ENCODE measurements at regions not wholly inside any gene's neighbourhood (a gene's known extent, or its start where the extent isn't known, plus 50 kb on each side); places are given as distances from the start of the nearest gene placed in this dataset.
"Not testable (repeated sequence)": the region's sequence is repeated elsewhere in the genome, so short reads cannot be mapped to it uniquely, and the experiment has no call there.

- DNase-seq: no peak
These were observed 1899.8 kb upstream of the ACO1 start for GRCh38 chr9:30484690-30485089.

DNA sequence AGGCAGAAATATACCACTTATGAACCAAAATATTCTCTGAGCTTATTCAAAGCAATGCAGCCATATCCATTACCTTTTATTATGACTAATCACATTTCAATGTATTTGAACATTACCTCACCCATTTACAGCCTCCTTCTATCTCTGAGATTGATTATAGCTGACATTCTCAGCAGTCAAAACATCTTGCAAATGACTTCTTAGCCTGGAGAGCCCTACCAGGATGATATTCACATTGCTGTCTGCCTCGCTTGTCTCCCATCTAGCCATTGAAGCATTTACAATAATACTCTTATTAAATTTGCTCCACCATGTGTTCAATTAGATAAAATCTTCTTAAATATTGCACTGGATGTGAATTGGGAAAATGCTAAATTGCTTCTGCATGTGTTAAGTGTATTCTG, 1879.9 kb upstream of the ACO1 start:
- DNase-seq: no peak

GRCh38 chr9:30505311-30505710, 1879.1 kb upstream of the ACO1 start:
- no peak for DNase-seq

- no peak for DNase-seq
These were observed 1877.7 kb upstream of the ACO1 start for GRCh38 chr9:30506749-30507148.

DNA sequence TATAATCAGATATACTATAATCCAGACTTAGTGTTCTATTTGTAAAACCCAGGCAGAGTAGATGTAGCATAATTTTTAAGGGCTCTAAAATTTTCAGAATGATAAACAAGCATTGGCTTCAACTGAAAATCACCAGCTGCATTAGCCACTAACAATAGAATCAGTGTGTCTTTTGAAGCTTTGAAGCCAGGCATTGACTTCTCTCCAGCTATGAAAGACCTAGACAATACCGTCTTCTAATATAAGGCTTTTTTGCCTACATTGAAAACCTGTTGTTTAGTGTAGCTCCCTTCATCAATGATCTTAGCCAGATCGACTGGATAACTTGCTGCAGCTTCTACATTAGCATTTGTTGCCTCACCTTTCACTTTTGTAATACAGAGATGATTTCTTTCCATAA, 1877.3 kb upstream of the ACO1 start:
- DNase-seq: no peak

DNA sequence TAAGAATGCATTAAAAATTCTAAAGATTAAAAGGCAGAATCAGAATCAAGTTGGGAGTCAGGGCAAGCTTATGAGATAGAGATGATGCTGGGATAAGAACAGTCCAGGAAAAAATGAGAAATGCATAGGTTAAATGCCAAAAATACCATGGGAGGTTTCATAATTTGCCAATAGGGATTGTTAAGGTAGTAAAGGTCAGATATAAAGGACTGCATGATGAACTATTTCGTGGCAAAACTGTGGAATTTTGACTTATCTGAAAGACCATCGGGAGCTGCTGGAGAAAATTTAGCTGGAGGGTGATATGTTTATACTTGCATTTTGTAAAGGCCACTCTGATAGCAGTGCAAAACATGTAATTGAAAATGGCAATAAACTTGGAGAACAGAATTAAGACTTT, 1872.8 kb upstream of the ACO1 start:
- DNase-seq: no peak

GRCh38 chr9:30519166-30519565, 1865.3 kb upstream of the ACO1 start:
- DNase-seq: no peak

GRCh38 chr9:30519756-30520155, 1864.7 kb upstream of the ACO1 start:
- DNase-seq: no peak

- DNase-seq: no peak
These were observed 1862.4 kb upstream of the ACO1 start for GRCh38 chr9:30522061-30522460.

- no peak for DNase-seq
These were observed 1862.0 kb upstream of the ACO1 start for GRCh38 chr9:30522486-30522885.

DNA sequence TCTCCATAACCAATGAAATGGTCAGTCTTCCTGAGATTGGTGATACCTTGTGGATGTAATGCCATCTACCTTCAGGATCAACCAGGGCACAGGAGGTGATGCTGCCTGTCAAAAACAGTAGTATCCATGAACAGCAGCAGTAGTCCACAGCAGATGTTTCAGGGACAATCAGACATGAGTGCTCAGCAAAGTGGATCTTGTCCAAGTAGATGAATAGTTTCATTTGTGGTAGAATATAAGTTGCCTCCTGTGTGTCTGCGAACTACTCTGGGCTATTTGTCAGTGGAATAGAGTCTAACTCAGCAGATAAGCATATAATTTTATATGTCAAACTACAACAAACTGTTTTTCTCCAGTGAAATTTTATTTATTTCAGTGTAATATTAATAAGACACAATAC, 1860.1 kb upstream of the ACO1 start:
- no peak for DNase-seq

- no peak for DNase-seq
These were observed 1850.0 kb upstream of the ACO1 start for GRCh38 chr9:30534455-30534854.

DNA sequence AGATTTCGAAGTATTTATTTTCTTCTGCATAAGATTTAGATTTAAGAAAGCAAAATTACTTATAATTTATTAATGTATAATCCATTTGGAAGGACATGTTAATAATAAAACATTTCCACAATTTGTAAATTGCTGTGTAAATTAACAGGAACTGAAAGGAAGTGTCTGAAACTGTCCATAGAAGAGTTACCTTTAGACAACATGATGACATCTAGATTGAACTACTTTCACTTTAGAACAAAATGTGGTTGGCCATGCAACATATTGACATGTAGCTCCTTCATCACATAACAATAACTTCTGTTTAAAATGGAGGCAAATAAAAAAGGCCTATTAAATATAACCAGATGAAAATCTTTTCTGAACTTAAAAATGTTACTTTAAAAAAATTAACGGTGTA, 1849.5 kb upstream of the ACO1 start:
- no peak for DNase-seq

DNA sequence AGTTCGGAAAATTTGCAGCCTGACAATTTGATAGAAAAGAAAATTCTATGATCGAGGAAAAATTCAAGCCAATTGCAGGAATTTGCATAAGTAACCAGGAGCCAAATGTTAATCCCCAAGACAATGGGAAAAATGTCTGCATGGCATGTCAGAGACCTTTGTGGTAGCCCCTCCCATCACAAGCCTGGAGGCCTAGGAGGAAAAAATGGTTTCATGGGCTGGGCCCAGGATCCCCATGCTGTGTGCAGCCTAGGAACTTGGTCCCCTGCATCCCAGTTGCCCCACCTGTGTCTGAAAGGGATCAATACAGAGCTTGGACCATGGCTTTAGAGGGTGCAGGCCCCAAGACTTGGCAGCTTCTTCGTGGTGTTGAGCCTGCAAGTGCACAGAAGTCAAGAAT, 1847.9 kb upstream of the ACO1 start:
- DNase-seq: no peak

DNA sequence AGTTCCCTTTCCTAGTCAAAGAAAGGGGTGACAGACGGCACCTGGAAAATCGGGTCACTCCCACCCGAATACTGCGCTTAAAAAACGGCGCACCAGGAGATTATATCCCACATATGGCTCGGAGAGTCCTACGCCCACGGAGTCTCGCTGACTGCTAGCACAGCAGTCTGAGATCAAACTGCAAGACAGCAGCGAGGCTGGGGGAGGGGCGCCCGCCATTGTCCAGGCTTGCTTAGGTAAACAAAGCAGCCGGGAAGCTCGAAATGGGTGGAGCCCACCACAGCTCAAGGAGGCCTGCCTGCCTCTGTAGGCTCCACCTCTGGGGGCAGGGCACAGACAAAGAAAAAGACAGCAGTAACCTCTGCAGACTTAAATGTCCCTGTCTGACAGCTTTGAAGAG, 1844.7 kb upstream of the ACO1 start:
- not testable (repeated sequence) for DNase-seq

GRCh38 chr9:30574355-30575151, 1809.9 kb upstream of the ACO1 start:
- DNase-seq: no peak

DNA sequence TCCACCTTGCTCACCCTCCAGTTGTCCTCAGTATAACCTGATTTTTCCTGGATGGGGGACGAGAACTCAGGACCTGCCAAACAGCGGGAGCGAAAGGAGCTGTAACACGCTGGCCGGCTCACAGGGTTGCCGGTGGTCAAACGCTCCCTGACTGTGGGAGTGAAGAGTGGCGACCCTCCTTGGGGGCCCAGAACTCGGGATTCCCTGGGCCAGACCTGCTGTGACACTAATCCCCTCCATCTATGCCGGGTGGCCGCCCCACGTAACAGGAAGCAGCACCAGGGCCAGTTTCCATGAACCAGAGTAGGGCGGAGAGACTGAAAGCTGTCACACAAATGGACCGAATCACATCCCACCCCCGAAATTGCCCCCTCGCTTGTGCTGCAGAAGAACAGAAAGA, 1809.2 kb upstream of the ACO1 start:
- no peak for DNase-seq

GRCh38 chr9:30575691-30576090, 1808.8 kb upstream of the ACO1 start:
- DNase-seq: no peak

- no peak for DNase-seq
These were observed 1804.6 kb upstream of the ACO1 start for GRCh38 chr9:30579810-30580209.

- DNase-seq: no peak
These were observed 1802.2 kb upstream of the ACO1 start for GRCh38 chr9:30582240-30582639.

DNA sequence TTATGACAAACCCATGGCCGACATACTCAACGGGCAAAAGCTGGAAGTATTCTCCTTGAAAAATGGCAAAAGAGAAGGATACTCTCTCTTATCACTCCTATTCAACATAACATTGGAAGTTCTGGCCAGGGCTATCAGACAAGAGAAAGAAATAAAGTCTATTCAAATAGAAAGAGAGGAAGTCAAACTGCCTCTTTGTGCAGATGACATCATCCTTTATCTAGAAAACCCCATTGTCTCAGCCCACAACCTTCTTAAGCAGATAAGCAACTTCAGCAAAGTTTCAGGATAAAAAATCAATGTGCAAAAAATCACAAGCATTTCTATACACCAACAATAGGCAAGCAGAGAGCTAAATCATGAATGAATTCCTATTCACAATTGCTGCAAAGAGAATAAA, 1799.9 kb upstream of the ACO1 start:
- no peak for DNase-seq

- DNase-seq: no peak
These were observed 1793.0 kb upstream of the ACO1 start for GRCh38 chr9:30591461-30591860.

DNA sequence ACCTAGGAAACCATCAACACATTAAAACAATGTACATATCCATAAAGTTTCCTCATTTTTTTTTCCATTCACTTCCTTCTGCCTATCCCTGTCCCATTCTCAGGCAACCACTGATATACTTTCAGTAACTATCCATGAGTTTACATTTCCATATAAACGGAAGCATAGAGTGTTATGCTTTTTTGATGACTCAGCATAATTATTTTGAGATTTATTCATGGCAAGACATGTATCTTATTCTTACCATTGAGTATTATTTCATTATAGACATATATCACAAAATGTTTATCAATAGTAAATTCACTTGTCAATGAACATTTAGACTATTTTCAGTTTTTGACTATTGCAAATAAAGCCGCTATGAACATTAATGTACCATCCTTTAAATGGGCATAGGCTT, 1786.8 kb upstream of the ACO1 start:
- no peak for DNase-seq

GRCh38 chr9:30605936-30606335, 1778.5 kb upstream of the ACO1 start:
- DNase-seq: no peak

DNA sequence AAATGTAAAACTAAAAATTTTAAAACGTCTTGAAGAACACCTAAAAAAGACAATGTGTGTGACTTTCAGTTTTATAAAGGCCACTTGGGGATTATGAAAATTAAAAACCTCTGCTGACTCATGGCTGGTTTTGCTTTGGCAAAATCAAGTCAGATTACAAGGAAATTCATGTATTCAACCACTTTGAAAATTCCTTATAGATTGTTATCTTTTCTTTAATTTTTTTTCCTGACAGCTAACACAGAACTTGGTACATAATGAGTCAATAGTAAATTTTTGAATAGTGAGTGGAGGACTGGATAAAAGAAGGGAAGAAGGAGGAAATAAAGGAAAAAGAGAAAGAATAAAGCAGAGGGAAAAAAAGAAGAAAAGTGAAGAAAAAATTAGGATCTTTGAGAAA, 1774.7 kb upstream of the ACO1 start:
- no peak for DNase-seq

Data from T-helper 9 cell (primary cell).